ENCODE measurements at regions not wholly inside any gene's neighbourhood (a gene's known extent, or its start where the extent isn't known, plus 50 kb on each side); places are given as distances from the start of the nearest gene placed in this dataset.

DNA sequence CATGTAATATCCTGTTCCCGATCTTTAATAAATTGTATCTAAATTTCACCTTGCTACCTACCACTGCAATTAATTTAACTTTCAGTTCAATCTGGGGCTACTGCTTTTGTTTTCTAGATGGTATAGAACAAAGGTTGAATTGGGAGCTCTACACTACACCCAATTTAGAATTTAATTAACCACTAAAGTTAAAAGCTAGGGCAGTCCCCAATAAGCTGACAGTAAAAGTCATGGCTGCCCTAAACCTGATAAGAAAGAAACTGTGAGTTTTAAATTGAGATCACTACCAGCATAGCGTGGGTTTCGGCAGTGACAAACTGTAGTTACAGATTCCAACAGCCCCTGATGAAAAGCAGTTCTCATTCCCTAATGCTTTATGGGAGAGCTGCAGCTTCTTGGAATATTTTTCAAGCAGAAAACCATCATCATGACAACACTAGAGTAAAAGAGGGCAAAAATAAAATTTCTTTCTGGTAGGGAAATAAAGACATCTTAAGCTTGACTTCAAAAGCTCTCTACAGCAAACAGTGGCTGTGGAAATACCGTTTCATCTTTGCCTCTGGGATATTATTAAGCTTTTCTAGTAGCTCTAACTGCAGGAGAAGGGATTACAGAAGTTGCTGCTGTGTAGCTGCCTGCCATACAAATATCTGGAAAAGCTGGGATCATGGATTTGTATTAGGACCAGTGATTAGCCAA, 1372.1 kb downstream of the EPHA7 start:
- H4K5ac ChIP-seq (ENCODE audit: insufficient read length, low read depth, low read length): no peak overlapping the region
- no peak overlapping the region for H3K23ac ChIP-seq (ENCODE audit: insufficient read length, low read depth, low read length)
- no peak overlapping the region for H2BK15ac ChIP-seq (ENCODE audit: low read depth, low read length)
- Mint-ChIP-seq H3K27ac (no peak overlapping the region), H3K4me3 (no peak overlapping the region), H3K9me3 (no peaks in the 10 kb centered on the region), H3K36me3 (ENCODE audit: insufficient read depth in 1 of 3, low read depth in 3 of 3) (no peaks in the 10 kb centered on the region), H3K4me1 (no peaks in the 10 kb centered on the region), H3K27me3 (ENCODE audit: low read depth) (no peaks in the 10 kb centered on the region)
- no peak overlapping the region for H3K14ac ChIP-seq (ENCODE audit: insufficient read depth, low read length)
- no CpG with 5 or more reads among the region's 4 CpGs for WGBS (ENCODE audit: extremely low coverage, insufficient read length, low lambda C conversion rate)
- H3K56ac ChIP-seq (ENCODE audit: insufficient read length, low read depth, low read length): no peak overlapping the region
- H2BK12ac ChIP-seq (ENCODE audit: insufficient read length, low read depth, low read length): no peak overlapping the region
- DNase-seq: no peak
- no peaks in the 10 kb centered on the region for H3K9me3 ChIP-seq (ENCODE audit: control insufficient read depth, low read depth, low read length)
- H4K20me1 ChIP-seq (ENCODE audit: control insufficient read depth, insufficient read depth, insufficient read length): no peaks in the 10 kb centered on the region
- H3K79me1 ChIP-seq (ENCODE audit: insufficient read depth, low read depth, low read length, poor library complexity, severe bottlenecking): no peaks in the 10 kb centered on the region
- no peak overlapping the region for H3K18ac ChIP-seq (ENCODE audit: insufficient read length, low read depth, low read length)
- H2BK120ac ChIP-seq (ENCODE audit: low read depth, low read length, poor library complexity, severe bottlenecking): no peak overlapping the region
- H3K4me1 ChIP-seq (ENCODE audit: insufficient read depth, low read length): no peaks in the 10 kb centered on the region
- no peak overlapping the region for H3K27ac ChIP-seq (ENCODE audit: insufficient read length, low read depth, low read length)
- no peak overlapping the region for H3K9ac ChIP-seq (ENCODE audit: extremely low read depth, insufficient read length, low read length)
- H2AFZ ChIP-seq (ENCODE audit: low read length): no peak overlapping the region
- H2AK5ac ChIP-seq (ENCODE audit: insufficient read length, low read length): no peak overlapping the region
- no peaks in the 10 kb centered on the region for H3K27me3 ChIP-seq (ENCODE audit: insufficient read depth, low read length)
- H3K79me2 ChIP-seq (ENCODE audit: insufficient read depth, low read length): no peaks in the 10 kb centered on the region
- TF ChIP-seq, protein P1, sequence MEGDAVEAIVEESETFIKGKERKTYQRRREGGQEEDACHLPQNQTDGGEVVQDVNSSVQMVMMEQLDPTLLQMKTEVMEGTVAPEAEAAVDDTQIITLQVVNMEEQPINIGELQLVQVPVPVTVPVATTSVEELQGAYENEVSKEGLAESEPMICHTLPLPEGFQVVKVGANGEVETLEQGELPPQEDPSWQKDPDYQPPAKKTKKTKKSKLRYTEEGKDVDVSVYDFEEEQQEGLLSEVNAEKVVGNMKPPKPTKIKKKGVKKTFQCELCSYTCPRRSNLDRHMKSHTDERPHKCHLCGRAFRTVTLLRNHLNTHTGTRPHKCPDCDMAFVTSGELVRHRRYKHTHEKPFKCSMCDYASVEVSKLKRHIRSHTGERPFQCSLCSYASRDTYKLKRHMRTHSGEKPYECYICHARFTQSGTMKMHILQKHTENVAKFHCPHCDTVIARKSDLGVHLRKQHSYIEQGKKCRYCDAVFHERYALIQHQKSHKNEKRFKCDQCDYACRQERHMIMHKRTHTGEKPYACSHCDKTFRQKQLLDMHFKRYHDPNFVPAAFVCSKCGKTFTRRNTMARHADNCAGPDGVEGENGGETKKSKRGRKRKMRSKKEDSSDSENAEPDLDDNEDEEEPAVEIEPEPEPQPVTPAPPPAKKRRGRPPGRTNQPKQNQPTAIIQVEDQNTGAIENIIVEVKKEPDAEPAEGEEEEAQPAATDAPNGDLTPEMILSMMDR (conservative IDR thresholded peaks at IDR 0.05): no peak
- no peak overlapping the region for H3K4ac ChIP-seq (ENCODE audit: low read depth, low read length)
- no peak overlapping the region for H3K4me2 ChIP-seq (ENCODE audit: insufficient read depth, insufficient read length, low read length)
- no peak overlapping the region for H2BK20ac ChIP-seq (ENCODE audit: low read depth, low read length, poor library complexity, severe bottlenecking)
- no peaks in the 10 kb centered on the region for H3K23me2 ChIP-seq (ENCODE audit: insufficient read length, low read depth, low read length, poor library complexity, severe bottlenecking)
- H4K8ac ChIP-seq (replicated peaks; ENCODE audit: insufficient read length, low read depth, low read length): no peak overlapping the region
- no peak overlapping the region for H4K91ac ChIP-seq (ENCODE audit: insufficient read length, low read depth, low read length)
- no peak overlapping the region for H3T11ph ChIP-seq (ENCODE audit: low read length)
- no peak overlapping the region for H2BK5ac ChIP-seq (ENCODE audit: insufficient read length, low read length)

Data from H9 (cell line).